ENCODE measurements at regions not wholly inside any gene's neighbourhood (a gene's known extent, or its start where the extent isn't known, plus 50 kb on each side); places are given as distances from the start of the nearest gene placed in this dataset.

DNA sequence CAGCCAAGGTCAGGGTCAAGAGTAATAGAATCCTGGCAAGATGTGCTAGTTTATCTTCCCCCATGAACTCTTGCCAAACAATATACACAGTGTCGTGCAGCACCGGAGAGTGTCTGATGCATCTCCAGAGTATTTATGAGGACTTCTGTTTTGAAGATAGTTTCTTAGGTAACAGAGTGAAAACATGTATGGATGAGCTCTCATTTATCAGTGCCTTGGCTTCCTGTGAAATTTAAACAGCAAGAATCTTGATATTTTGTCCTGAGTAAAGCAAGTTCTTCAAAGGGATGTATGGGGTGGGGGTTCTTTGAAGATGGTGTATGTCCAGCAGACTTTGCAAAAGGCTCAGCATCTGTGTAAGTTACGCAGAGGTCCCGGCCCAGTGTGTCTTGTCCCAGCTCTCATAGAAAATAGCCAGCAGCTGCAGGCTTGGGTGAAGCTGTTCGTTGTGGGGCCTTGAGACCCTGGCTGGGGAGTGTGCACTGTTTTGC, 361.0 kb upstream of the NT5C1B start:
- no peak overlapping the region for H3K27ac Mint-ChIP-seq

DNA sequence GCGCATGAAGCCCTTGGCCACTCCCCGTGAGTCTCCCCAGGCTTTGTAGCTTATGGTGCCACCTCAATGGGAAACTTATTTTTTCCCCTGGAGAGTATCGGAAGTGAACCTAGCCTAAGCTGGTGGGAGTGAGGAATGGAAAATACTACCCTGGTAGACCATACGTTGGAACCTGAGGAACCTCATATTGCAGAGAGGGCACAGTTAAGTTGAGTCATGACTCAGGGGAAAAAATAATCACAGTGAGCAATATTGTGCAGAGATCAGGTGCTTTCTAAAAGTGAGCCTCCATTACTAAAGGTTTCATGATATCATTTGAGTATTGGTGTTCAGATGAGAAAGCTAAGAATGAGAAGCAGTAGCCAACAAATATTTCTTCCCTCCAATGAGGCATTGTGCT, 360.5 kb upstream of the NT5C1B start:
- H3K36me3 Mint-ChIP-seq = no peaks in the 10 kb centered on the region
- H3K27me3 Mint-ChIP-seq (ENCODE audit: low read depth in 3 of 3) = no peaks in the 10 kb centered on the region
- Histone ChIP-seq H3K4me1 (ENCODE audit: control insufficient read depth in 1 of 2, insufficient read depth in 2 of 2, low read length in 2 of 2) (no peaks in the 10 kb centered on the region), H3K4me3 (replicated peaks in 1 of 3; ENCODE audit: low read depth in 2 of 3, low read length in 3 of 3) (no peak overlapping the region), H3K9me3 (replicated peaks in 1 of 2; ENCODE audit: control insufficient read depth in 1 of 2, insufficient read depth in 1 of 2, low read length in 2 of 2) (no peaks in the 10 kb centered on the region), H4K20me1 (ENCODE audit: insufficient read depth, low read length) (no peaks in the 10 kb centered on the region), H3K36me3 (replicated peaks in 1 of 2; ENCODE audit: control insufficient read depth in 1 of 2, insufficient read depth in 2 of 2, low read length in 2 of 2) (no peaks in the 10 kb centered on the region), H3K4me2 (replicated peaks; ENCODE audit: extremely low read depth, low read length, poor library complexity, severe bottlenecking) (no peak overlapping the region), H3K27ac (ENCODE audit: low read depth in 1 of 2, low read length in 2 of 2) (no peak overlapping the region), H3K79me2 (ENCODE audit: insufficient read depth, low read length) (no peaks in the 10 kb centered on the region), H3K9ac (ENCODE audit: insufficient read depth, low read length, poor library complexity, severe bottlenecking) (no peak overlapping the region), H3K27me3 (ENCODE audit: control insufficient read depth in 2 of 2, insufficient read depth in 2 of 2, low read length in 2 of 2) (no peaks in the 10 kb centered on the region), H2AFZ (ENCODE audit: insufficient read depth, low read depth, low read length, poor library complexity, severe bottlenecking) (no peak overlapping the region)
- intact Hi-C loops (cut with micrococcal nuclease) = no loop called here
- 100% methylated on average over 3 of the region's 4 CpGs for WGBS (ENCODE audit: insufficient coverage)
- no peak overlapping the region for H3K4me3 Mint-ChIP-seq
- H3K27ac Mint-ChIP-seq = no peak overlapping the region
- H3K9me3 Mint-ChIP-seq = peaks cover 0 to 14% (median 3%) of the 10 kb centered on the region in 7 donors
- H3K4me1 Mint-ChIP-seq = no peaks in the 10 kb centered on the region
- TF ChIP-seq, protein P1, sequence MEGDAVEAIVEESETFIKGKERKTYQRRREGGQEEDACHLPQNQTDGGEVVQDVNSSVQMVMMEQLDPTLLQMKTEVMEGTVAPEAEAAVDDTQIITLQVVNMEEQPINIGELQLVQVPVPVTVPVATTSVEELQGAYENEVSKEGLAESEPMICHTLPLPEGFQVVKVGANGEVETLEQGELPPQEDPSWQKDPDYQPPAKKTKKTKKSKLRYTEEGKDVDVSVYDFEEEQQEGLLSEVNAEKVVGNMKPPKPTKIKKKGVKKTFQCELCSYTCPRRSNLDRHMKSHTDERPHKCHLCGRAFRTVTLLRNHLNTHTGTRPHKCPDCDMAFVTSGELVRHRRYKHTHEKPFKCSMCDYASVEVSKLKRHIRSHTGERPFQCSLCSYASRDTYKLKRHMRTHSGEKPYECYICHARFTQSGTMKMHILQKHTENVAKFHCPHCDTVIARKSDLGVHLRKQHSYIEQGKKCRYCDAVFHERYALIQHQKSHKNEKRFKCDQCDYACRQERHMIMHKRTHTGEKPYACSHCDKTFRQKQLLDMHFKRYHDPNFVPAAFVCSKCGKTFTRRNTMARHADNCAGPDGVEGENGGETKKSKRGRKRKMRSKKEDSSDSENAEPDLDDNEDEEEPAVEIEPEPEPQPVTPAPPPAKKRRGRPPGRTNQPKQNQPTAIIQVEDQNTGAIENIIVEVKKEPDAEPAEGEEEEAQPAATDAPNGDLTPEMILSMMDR (IDR thresholded peaks at IDR 0.05) = no peak
- DNase-seq = no peak

More for the DNA sequence above, 361.0 kb upstream of the NT5C1B start:
- no peak overlapping the region for H2AFZ ChIP-seq (ENCODE audit: insufficient read depth, low read depth, low read length, poor library complexity, severe bottlenecking)
- Mint-ChIP-seq H3K4me3 (no peak overlapping the region), H3K27me3 (ENCODE audit: low read depth in 3 of 3) (no peaks in the 10 kb centered on the region), H3K4me1 (no peaks in the 10 kb centered on the region), H3K36me3 (no peaks in the 10 kb centered on the region), H3K9me3 (peaks cover 0 to 14% (median 3%) of the 10 kb centered on the region in 7 donors)
- H3K4me2 ChIP-seq (replicated peaks; ENCODE audit: extremely low read depth, low read length, poor library complexity, severe bottlenecking) = no peak overlapping the region
- H3K9ac ChIP-seq (ENCODE audit: insufficient read depth, low read length, poor library complexity, severe bottlenecking) = no peak overlapping the region
- no peaks in the 10 kb centered on the region for H3K36me3 ChIP-seq (replicated peaks in 1 of 2; ENCODE audit: control insufficient read depth in 1 of 2, insufficient read depth in 2 of 2, low read length in 2 of 2)
- H3K4me1 ChIP-seq (ENCODE audit: control insufficient read depth in 1 of 2, insufficient read depth in 2 of 2, low read length in 2 of 2) = no peaks in the 10 kb centered on the region
- intact Hi-C loops (cut with micrococcal nuclease) = no loop called here
- H4K20me1 ChIP-seq (ENCODE audit: insufficient read depth, low read length) = no peaks in the 10 kb centered on the region
- no peaks in the 10 kb centered on the region for H3K79me2 ChIP-seq (ENCODE audit: insufficient read depth, low read length)
- 88% methylated on average over 3 of the region's 5 CpGs for WGBS (ENCODE audit: insufficient coverage)
- TF ChIP-seq, protein P1 (IDR thresholded peaks at IDR 0.05) = no peak
- H3K27me3 ChIP-seq (ENCODE audit: control insufficient read depth in 2 of 2, insufficient read depth in 2 of 2, low read length in 2 of 2) = no peaks in the 10 kb centered on the region
- DNase-seq = no peak
- H3K9me3 ChIP-seq (replicated peaks in 1 of 2; ENCODE audit: control insufficient read depth in 1 of 2, insufficient read depth in 1 of 2, low read length in 2 of 2) = no peaks in the 10 kb centered on the region
- H3K27ac ChIP-seq (ENCODE audit: low read depth in 1 of 2, low read length in 2 of 2) = no peak overlapping the region
- no peak overlapping the region for H3K4me3 ChIP-seq (replicated peaks in 1 of 3; ENCODE audit: low read depth in 2 of 3, low read length in 3 of 3)

Measured in CD14-positive monocyte (primary cell).